ENCODE measurements at regions not wholly inside any gene's neighbourhood (a gene's known extent, or its start where the extent isn't known, plus 50 kb on each side); places are given as distances from the start of the nearest gene placed in this dataset.

GRCh38 chr6:88476388-88476787 is 310.2 kb upstream of the CNR1 start:
- no peak overlapping the region for H3K4me3 ChIP-seq (ENCODE audit: low read depth, low read length)
- no peaks in the 10 kb centered on the region; the same call in 1 of the 2 replicates for H3K27me3 ChIP-seq (replicated peaks; ENCODE audit: control insufficient read depth, insufficient read depth, low read length)
- intact Hi-C loops (cut with micrococcal nuclease; ENCODE audit: unreplicated experiment), result no loop called here
- Mint-ChIP-seq H3K4me3 (ENCODE audit: unreplicated experiment) (no peak overlapping the region), H3K4me1 (ENCODE audit: low read depth, unreplicated experiment) (no peaks in the 10 kb centered on the region), H3K27me3 (ENCODE audit: insufficient read depth, unreplicated experiment) (peaks cover 2% of the 10 kb centered on the region), H3K27ac (ENCODE audit: unreplicated experiment) (no peak overlapping the region), H3K9me3 (ENCODE audit: unreplicated experiment) (no peaks in the 10 kb centered on the region), H3K36me3 (ENCODE audit: insufficient read depth, unreplicated experiment) (no peaks in the 10 kb centered on the region)
- ChIA-PET POLR2A (no interaction called here), CTCF (no interaction called here)
- no peak for DNase-seq
- no peaks in the 10 kb centered on the region for H3K36me3 ChIP-seq (ENCODE audit: control insufficient read depth, insufficient read depth, low read length)
- H3K9me3 ChIP-seq, result no peaks in the 10 kb centered on the region
- no peak for TF ChIP-seq CTCF (IDR thresholded peaks at IDR 0.05; ENCODE audit: insufficient read depth in 1 of 2, low read depth in 1 of 2, low read length in 1 of 2, severe bottlenecking in 1 of 2, unreplicated experiment in 1 of 2)
- no peaks in the 10 kb centered on the region for H3K4me1 ChIP-seq
- no TSS peak for BruUV-seq (replicated peaks)

GRCh38 chr6:88474720-88475119 is 308.6 kb upstream of the CNR1 start:
- BruUV-seq (replicated peaks), result no TSS peak
- H3K9me3 Mint-ChIP-seq (ENCODE audit: unreplicated experiment), result no peaks in the 10 kb centered on the region
- no peaks in the 10 kb centered on the region for H3K36me3 Mint-ChIP-seq (ENCODE audit: insufficient read depth, unreplicated experiment)
- no peaks in the 10 kb centered on the region for H3K4me1 ChIP-seq
- no peak overlapping the region for H3K27ac Mint-ChIP-seq (ENCODE audit: unreplicated experiment)
- H3K36me3 ChIP-seq (ENCODE audit: control insufficient read depth, insufficient read depth, low read length), result no peaks in the 10 kb centered on the region
- TF ChIP-seq CTCF (IDR thresholded peaks at IDR 0.05; ENCODE audit: insufficient read depth in 1 of 2, low read depth in 1 of 2, low read length in 1 of 2, severe bottlenecking in 1 of 2, unreplicated experiment in 1 of 2), result no peak
- H3K4me3 Mint-ChIP-seq (ENCODE audit: unreplicated experiment), result no peak overlapping the region
- no peaks in the 10 kb centered on the region for H3K9me3 ChIP-seq
- DNase-seq, result no peak
- no peaks in the 10 kb centered on the region for H3K4me1 Mint-ChIP-seq (ENCODE audit: low read depth, unreplicated experiment)
- CTCF ChIA-PET, result no interaction called here
- intact Hi-C loops (cut with micrococcal nuclease; ENCODE audit: unreplicated experiment), result no loop called here
- POLR2A ChIA-PET, result no interaction called here
- H3K27me3 Mint-ChIP-seq (ENCODE audit: insufficient read depth, unreplicated experiment), result peaks cover 2% of the 10 kb centered on the region
- no peaks in the 10 kb centered on the region; the same call in 1 of the 2 replicates for H3K27me3 ChIP-seq (replicated peaks; ENCODE audit: control insufficient read depth, insufficient read depth, low read length)
- H3K4me3 ChIP-seq (ENCODE audit: low read depth, low read length), result no peak overlapping the region

GRCh38 chr6:88473589-88473988 is 307.4 kb upstream of the CNR1 start:
- Mint-ChIP-seq H3K9me3 (ENCODE audit: unreplicated experiment) (no peaks in the 10 kb centered on the region), H3K4me1 (ENCODE audit: low read depth, unreplicated experiment) (no peaks in the 10 kb centered on the region), H3K27ac (ENCODE audit: unreplicated experiment) (no peak overlapping the region), H3K4me3 (ENCODE audit: unreplicated experiment) (no peak overlapping the region), H3K27me3 (ENCODE audit: insufficient read depth, unreplicated experiment) (peaks cover 2% of the 10 kb centered on the region), H3K36me3 (ENCODE audit: insufficient read depth, unreplicated experiment) (no peaks in the 10 kb centered on the region)
- no peak for DNase-seq
- ChIA-PET CTCF (no interaction called here), POLR2A (no interaction called here)
- no peaks in the 10 kb centered on the region for H3K36me3 ChIP-seq (ENCODE audit: control insufficient read depth, insufficient read depth, low read length)
- no peaks in the 10 kb centered on the region for H3K27me3 ChIP-seq (replicated peaks; ENCODE audit: control insufficient read depth, insufficient read depth, low read length)
- no TSS peak for BruUV-seq (replicated peaks)
- no peak overlapping the region for H3K4me3 ChIP-seq (ENCODE audit: low read depth, low read length)
- no peaks in the 10 kb centered on the region for H3K9me3 ChIP-seq
- no peaks in the 10 kb centered on the region for H3K4me1 ChIP-seq
- intact Hi-C loops (cut with micrococcal nuclease; ENCODE audit: unreplicated experiment), result no loop called here
- TF ChIP-seq CTCF (IDR thresholded peaks at IDR 0.05; ENCODE audit: insufficient read depth in 1 of 2, low read depth in 1 of 2, low read length in 1 of 2, severe bottlenecking in 1 of 2, unreplicated experiment in 1 of 2), result no peak
